Gastrocnemius medialis (tissue), 4 donors: ENCODE measurements at regions not wholly inside any gene's neighbourhood (a gene's known extent, or its start where the extent isn't known, plus 50 kb on each side); places are given as distances from the start of the nearest gene placed in this dataset.

ENCODE experiments used
- POLR2A ChIP-seq, 2 donors: fragments of 450-650 bp; IDR thresholded peaks; one replicate each; pipeline ENCODE4 v1.6.1; 2017; ENCODE audit warnings: antibody characterized with exemption in 2 of 2, mild to moderate bottlenecking in 2 of 2, moderate library complexity in 2 of 2
- TF ChIP-seq, protein P1 (sequence below), 5 experiments: fragments of 450-650 bp in 3 of 5; fragments of 200-600 bp in 2 of 5; sonication (generic) in 2 of 5; IDR thresholded peaks in 4 of 5; conservative IDR thresholded peaks in 1 of 5; 1 replicate in 4 of 5; 2 replicates in 1 of 5; pipeline ENCODE4 v1.5.1; 2016 to 2019; ENCODE audit warnings: antibody characterized with exemption in 5 of 5, mild to moderate bottlenecking in 3 of 5, moderate library complexity in 3 of 5

DNA sequence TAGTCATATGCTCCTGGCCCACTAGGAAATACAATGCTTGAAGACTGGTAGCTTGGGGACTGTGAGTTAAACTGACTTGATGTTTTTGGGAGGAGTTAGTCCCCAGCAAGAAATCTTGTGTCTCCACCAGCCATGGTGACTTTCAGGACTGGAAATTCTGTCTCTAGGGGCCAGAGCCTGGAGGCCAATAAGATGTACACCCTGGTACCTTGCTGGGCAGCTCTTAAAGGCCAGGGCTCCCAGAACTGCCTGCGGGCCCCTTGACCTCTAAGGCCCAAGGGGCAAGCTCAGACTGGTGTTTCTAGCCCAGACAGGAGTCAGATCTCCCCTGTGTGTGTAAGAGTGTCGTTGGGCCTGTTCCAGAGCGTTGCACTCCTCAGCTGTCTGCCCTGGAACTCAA lies 128.7 kb upstream of the C11orf58 start:
- TF ChIP-seq POLR2A (IDR thresholded peaks at IDR 0.05) = no peak
- TF ChIP-seq, protein P1, sequence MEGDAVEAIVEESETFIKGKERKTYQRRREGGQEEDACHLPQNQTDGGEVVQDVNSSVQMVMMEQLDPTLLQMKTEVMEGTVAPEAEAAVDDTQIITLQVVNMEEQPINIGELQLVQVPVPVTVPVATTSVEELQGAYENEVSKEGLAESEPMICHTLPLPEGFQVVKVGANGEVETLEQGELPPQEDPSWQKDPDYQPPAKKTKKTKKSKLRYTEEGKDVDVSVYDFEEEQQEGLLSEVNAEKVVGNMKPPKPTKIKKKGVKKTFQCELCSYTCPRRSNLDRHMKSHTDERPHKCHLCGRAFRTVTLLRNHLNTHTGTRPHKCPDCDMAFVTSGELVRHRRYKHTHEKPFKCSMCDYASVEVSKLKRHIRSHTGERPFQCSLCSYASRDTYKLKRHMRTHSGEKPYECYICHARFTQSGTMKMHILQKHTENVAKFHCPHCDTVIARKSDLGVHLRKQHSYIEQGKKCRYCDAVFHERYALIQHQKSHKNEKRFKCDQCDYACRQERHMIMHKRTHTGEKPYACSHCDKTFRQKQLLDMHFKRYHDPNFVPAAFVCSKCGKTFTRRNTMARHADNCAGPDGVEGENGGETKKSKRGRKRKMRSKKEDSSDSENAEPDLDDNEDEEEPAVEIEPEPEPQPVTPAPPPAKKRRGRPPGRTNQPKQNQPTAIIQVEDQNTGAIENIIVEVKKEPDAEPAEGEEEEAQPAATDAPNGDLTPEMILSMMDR (IDR thresholded peaks at IDR 0.05 in 4 of 5, conservative IDR thresholded peaks at IDR 0.05 in 1 of 5) = no peak
